T-cell (primary cell): ENCODE measurements at regions not wholly inside any gene's neighbourhood (a gene's known extent, or its start where the extent isn't known, plus 50 kb on each side); places are given as distances from the start of the nearest gene placed in this dataset.
"Not testable (repeated sequence)": the region's sequence is repeated elsewhere in the genome, so short reads cannot be mapped to it uniquely, and the experiment has no call there.

Source experiments
- ATAC-seq, 4 experiments: fragments of 200-7000 bp in 3 of 4; fragments of 150-1000 bp in 1 of 4; cut with Tn5 transposase; replicated peaks in 1 of 4; 1 replicate in 3 of 4; 2 replicates in 1 of 4; pipeline ENCODE4 v1.10.0; 2021; ENCODE audit warnings: moderate library complexity in 3 of 4, mild to moderate bottlenecking in 2 of 4, moderate number of reproducible peaks in 1 of 4
- CTCF ChIA-PET, 2 donors: fragments of 300-600 bp; sonication (Branson Sonifier 250); formaldehyde crosslinking; loops; one replicate each; lab custom pipeline; 2022; ENCODE audit warnings: antibody characterized with exemption in 2 of 2; lab: Charles Lee
- POLR2A ChIA-PET, 2 donors: fragments of 300-600 bp; sonication (Branson Sonifier 250); formaldehyde crosslinking; loops; one replicate each; lab custom pipeline; 2022; ENCODE audit warnings: antibody characterized with exemption in 2 of 2; lab: Charles Lee
- DNase-seq, 35 experiments: peaks; one replicate each; pipeline versions ENCODE4 v3.0.0 to v3.0.0-alpha.2; 2013 to 2023
- H3K27ac ChIP-seq: one replicate; pipeline ENCODE4 v1.5.1; 2013; ENCODE audit warnings: low read length
- H3K27me3 ChIP-seq, 2 experiments: replicated peaks in 1 of 2; 1 replicate in 1 of 2; 2 replicates in 1 of 2; pipeline versions ENCODE4 v1.6.1 to v1.7.0; 2013; ENCODE audit warnings: low read length in 1 of 2, mixed read lengths in 1 of 2; ENCODE audit not compliant: control insufficient read depth in 2 of 2, insufficient read depth in 2 of 2; ENCODE audit errors: extremely low read depth in 1 of 2
- H3K36me3 ChIP-seq, 2 donors: 1 replicate in 1 of 2; 2 replicates in 1 of 2; pipeline versions ENCODE4 v1.6.1 to v1.7.0; 2013; ENCODE audit warnings: low read length in 1 of 2; ENCODE audit not compliant: control insufficient read depth in 2 of 2, insufficient read depth in 1 of 2; ENCODE audit errors: extremely low read depth in 1 of 2
- H3K4me1 ChIP-seq, 2 experiments: 1 replicate in 1 of 2; 2 replicates in 1 of 2; pipeline versions ENCODE4 v1.6.1 to v1.7.0; 2013; ENCODE audit warnings: low read length in 2 of 2, mixed read lengths in 1 of 2; ENCODE audit not compliant: insufficient read depth in 2 of 2, control insufficient read depth in 1 of 2; ENCODE audit errors: extremely low read depth in 1 of 2
- H3K4me3 ChIP-seq, 2 donors: 1 replicate in 1 of 2; 2 replicates in 1 of 2; pipeline versions ENCODE4 v1.5.1 to v1.7.0; 2013; ENCODE audit warnings: mild to moderate bottlenecking in 2 of 2, low read length in 1 of 2, moderate library complexity in 1 of 2; ENCODE audit not compliant: control insufficient read depth in 1 of 2; ENCODE audit errors: extremely low read depth in 1 of 2
- H3K9me3 ChIP-seq: 2 replicates; pipeline ENCODE4 v1.7.0; 2013
- H3K27ac Mint-ChIP-seq, 2 donors: one replicate each; pipeline ENCODE4 v1.8.0; 2020 to 2021; ENCODE audit warnings: mild to moderate bottlenecking in 2 of 2, mixed read lengths in 2 of 2
- H3K27me3 Mint-ChIP-seq, 2 donors: one replicate each; pipeline ENCODE4 v1.8.0; 2021 to 2022; ENCODE audit warnings: mixed read lengths in 2 of 2
- H3K36me3 Mint-ChIP-seq: one replicate; pipeline ENCODE4 v1.8.0; 2021; ENCODE audit warnings: mixed read lengths
- H3K4me1 Mint-ChIP-seq, 3 donors: one replicate each; pipeline ENCODE4 v1.8.0; 2020 to 2022; ENCODE audit warnings: mixed read lengths in 3 of 3, mild to moderate bottlenecking in 1 of 3
- H3K4me3 Mint-ChIP-seq, 3 donors: one replicate each; pipeline ENCODE4 v1.8.0; 2020 to 2022; ENCODE audit warnings: mild to moderate bottlenecking in 3 of 3, mixed read lengths in 3 of 3, moderate library complexity in 3 of 3
- H3K9me3 Mint-ChIP-seq, 3 donors: one replicate each; pipeline ENCODE4 v1.8.0; 2020 to 2022; ENCODE audit warnings: mixed read lengths in 3 of 3
- WGBS: methylation state at CpG from one replicate; pipeline ENCODE4 v1.1.5; 2013; ENCODE audit warnings: missing lambda C conversion rate; ENCODE audit not compliant: insufficient coverage; 5-methylcytosine and 5-hydroxymethylcytosine counted together

- H3K9me3 ChIP-seq = no peaks in the 10 kb centered on the region
- H3K9me3 Mint-ChIP-seq = peaks cover 4 to 25% (median 13%) of the 10 kb centered on the region in 3 donors
- H3K27me3 Mint-ChIP-seq = no peaks in the 10 kb centered on the region
- H3K4me1 ChIP-seq = no peaks in the 10 kb centered on the region
- no CpG with 5 or more reads among the region's 2 CpGs for WGBS
- no peak overlapping the region for H3K27ac ChIP-seq
- H3K36me3 ChIP-seq = no peaks in the 10 kb centered on the region
- no peaks in the 10 kb centered on the region for H3K36me3 Mint-ChIP-seq
- ATAC-seq (no peak), DNase-seq (no peak)
- no peaks in the 10 kb centered on the region for H3K27me3 ChIP-seq
- no peak overlapping the region for H3K4me3 ChIP-seq
- POLR2A ChIA-PET = no interaction called here
- H3K4me3 Mint-ChIP-seq = no peak overlapping the region
- no peaks in the 10 kb centered on the region for H3K4me1 Mint-ChIP-seq
- CTCF ChIA-PET = no interaction called here
- no peak overlapping the region for H3K27ac Mint-ChIP-seq
Measured at GRCh38 chr7:13604178-13604577, 385.3 kb downstream of the ETV1 start.

GRCh38 chr7:13610372-13610771 is 379.1 kb downstream of the ETV1 start:
- no peak overlapping the region for H3K4me3 Mint-ChIP-seq
- ChIA-PET POLR2A (no interaction called here), CTCF (no interaction called here)
- peaks cover 4 to 13% (median 13%) of the 10 kb centered on the region in 3 donors for H3K9me3 Mint-ChIP-seq
- ATAC-seq = no peak
- H3K27me3 ChIP-seq = no peaks in the 10 kb centered on the region
- H3K27ac Mint-ChIP-seq = no peak overlapping the region
- H3K36me3 Mint-ChIP-seq = no peaks in the 10 kb centered on the region
- no peak overlapping the region for H3K4me3 ChIP-seq
- H3K36me3 ChIP-seq = no peaks in the 10 kb centered on the region
- no peak for DNase-seq
- no peaks in the 10 kb centered on the region for H3K27me3 Mint-ChIP-seq
- H3K4me1 ChIP-seq = no peaks in the 10 kb centered on the region
- no peak overlapping the region for H3K27ac ChIP-seq
- no peaks in the 10 kb centered on the region for H3K9me3 ChIP-seq
- H3K4me1 Mint-ChIP-seq = no peaks in the 10 kb centered on the region

GRCh38 chr7:13615679-13616078 is 373.8 kb downstream of the ETV1 start:
- ATAC-seq (no peak), DNase-seq (no peak)
- no peaks in the 10 kb centered on the region for H3K36me3 ChIP-seq
- H3K4me3 Mint-ChIP-seq = no peak overlapping the region
- no peak overlapping the region for H3K27ac Mint-ChIP-seq
- CTCF ChIA-PET = no interaction called here
- H3K27ac ChIP-seq = no peak overlapping the region
- H3K36me3 Mint-ChIP-seq = no peaks in the 10 kb centered on the region
- POLR2A ChIA-PET = no interaction called here
- H3K9me3 Mint-ChIP-seq = peaks cover 0 to 7% (median 2%) of the 10 kb centered on the region in 3 donors
- H3K4me1 ChIP-seq = no peaks in the 10 kb centered on the region
- peaks cover 2% of the 10 kb centered on the region for H3K9me3 ChIP-seq
- no peaks in the 10 kb centered on the region for H3K27me3 ChIP-seq
- no peak overlapping the region for H3K4me3 ChIP-seq
- WGBS = no CpG with 5 or more reads among the region's 1 CpG
- H3K27me3 Mint-ChIP-seq = no peaks in the 10 kb centered on the region
- H3K4me1 Mint-ChIP-seq = no peaks in the 10 kb centered on the region

GRCh38 chr7:13627455-13627854 is 362.0 kb downstream of the ETV1 start:
- no peaks in the 10 kb centered on the region for H3K27me3 ChIP-seq

GRCh38 chr7:13628239-13629001 is 361.0 kb downstream of the ETV1 start:
- DNase-seq (no peak), ATAC-seq (no peak)
- Histone ChIP-seq H3K27ac (no peak overlapping the region), H3K4me1 (no peaks in the 10 kb centered on the region), H3K4me3 (no peak overlapping the region), H3K27me3 (no peaks in the 10 kb centered on the region), H3K9me3 (no peaks in the 10 kb centered on the region), H3K36me3 (no peaks in the 10 kb centered on the region)
- Mint-ChIP-seq H3K4me1 (no peaks in the 10 kb centered on the region), H3K27me3 (no peaks in the 10 kb centered on the region), H3K4me3 (no peak overlapping the region), H3K27ac (no peak overlapping the region), H3K36me3 (no peaks in the 10 kb centered on the region), H3K9me3 (peaks cover 0 to 4% (median 0%) of the 10 kb centered on the region in 3 donors)
- ChIA-PET POLR2A (interaction anchor here in 1 of 2 donors (0.6 kb wide), 1 partner anchor 96 kb away, joined by 3 read pairs; no protein-coding TSS in a partner anchor), CTCF (no interaction called here)
- 69% methylated on average over 2 of the region's 6 CpGs for WGBS

More at GRCh38 chr7:13627455-13627854, 362.0 kb downstream of the ETV1 start:
- no peaks in the 10 kb centered on the region for H3K36me3 Mint-ChIP-seq
- Histone ChIP-seq H3K9me3 (no peaks in the 10 kb centered on the region), H3K36me3 (no peaks in the 10 kb centered on the region), H3K4me1 (no peaks in the 10 kb centered on the region), H3K27ac (no peak overlapping the region), H3K4me3 (no peak overlapping the region)
- no peak for ATAC-seq
- ChIA-PET CTCF (no interaction called here), POLR2A (no interaction called here)
- no peak overlapping the region for H3K27ac Mint-ChIP-seq
- peaks cover 0 to 4% (median 2%) of the 10 kb centered on the region in 3 donors for H3K9me3 Mint-ChIP-seq
- H3K4me3 Mint-ChIP-seq = no peak overlapping the region
- H3K27me3 Mint-ChIP-seq = no peaks in the 10 kb centered on the region
- WGBS = 100% methylated on average over 1 of the region's 2 CpGs
- H3K4me1 Mint-ChIP-seq = no peaks in the 10 kb centered on the region
- no peak for DNase-seq

- H3K4me3 Mint-ChIP-seq, H3K9me3 Mint-ChIP-seq, H3K36me3 Mint-ChIP-seq, H3K4me1 ChIP-seq, H3K27ac ChIP-seq, ATAC-seq, DNase-seq, POLR2A ChIA-PET, H3K4me3 ChIP-seq, H3K36me3 ChIP-seq, H3K4me1 Mint-ChIP-seq, H3K27ac Mint-ChIP-seq, H3K9me3 ChIP-seq, H3K27me3 Mint-ChIP-seq, H3K27me3 ChIP-seq, CTCF ChIA-PET: not testable (repeated sequence)
- no CpG with 5 or more reads among the region's 2 CpGs for WGBS
Measured at GRCh38 chr7:13631207-13632049, 358.0 kb downstream of the ETV1 start.
